Thyroid gland (tissue), 4 donors: ENCODE measurements at regions not wholly inside any gene's neighbourhood (a gene's known extent, or its start where the extent isn't known, plus 50 kb on each side); places are given as distances from the start of the nearest gene placed in this dataset.

Experiments used
- DNase-seq, 2 donors: peaks; one replicate each; pipeline ENCODE4 v3.0.0-alpha.2; 2019
- H3K27ac ChIP-seq, 3 donors: fragments of 200-600 bp; sonication (generic); 1 replicate in 2 of 3; 2 replicates in 1 of 3; pipeline ENCODE4 v1.5.1; 2016 to 2019; ENCODE audit warnings: mild to moderate bottlenecking in 1 of 3, moderate library complexity in 1 of 3
- H3K27me3 ChIP-seq: fragments of 200-600 bp; sonication (generic); one replicate; pipeline ENCODE4 v1.5.1; 2019
- H3K36me3 ChIP-seq, 2 donors: fragments of 200-600 bp; sonication (generic); one replicate each; pipeline ENCODE4 v1.5.1; 2016 to 2019
- H3K4me1 ChIP-seq, 2 donors: fragments of 200-600 bp; sonication (generic); one replicate each; pipeline ENCODE4 v1.5.1; 2017 to 2019
- H3K4me3 ChIP-seq, 3 donors: fragments of 200-600 bp; sonication (generic); replicated peaks in 1 of 3; 1 replicate in 2 of 3; 2 replicates in 1 of 3; pipeline ENCODE4 v1.5.1; 2016; ENCODE audit warnings: mild to moderate bottlenecking in 1 of 3
- H3K9me3 ChIP-seq: fragments of 200-600 bp; sonication (generic); one replicate; pipeline ENCODE4 v1.5.1; 2017
- POLR2A ChIP-seq, 2 donors: fragments of 450-650 bp; IDR thresholded peaks; one replicate each; pipeline ENCODE4 v1.6.1; 2017; ENCODE audit warnings: antibody characterized with exemption in 2 of 2, mild to moderate bottlenecking in 2 of 2, moderate library complexity in 1 of 2
- WGBS, 2 donors: methylation state at CpG; one replicate each; pipeline ENCODE4 v1.1.5; 2017; 5-methylcytosine and 5-hydroxymethylcytosine counted together
- intact Hi-C: fragments of 100-400 bp; cut with DNase I; formaldehyde crosslinking; loops from one replicate; pipeline ENCODE4 v1.15.1; 2023
- TF ChIP-seq, protein P1 (sequence below), 6 experiments: fragments of 200-600 bp in 3 of 6; fragments of 450-650 bp in 3 of 6; sonication (generic) in 3 of 6; IDR thresholded peaks; one replicate each; pipeline ENCODE4 v1.5.1; 2016 to 2019; ENCODE audit warnings: antibody characterized with exemption in 6 of 6, mild to moderate bottlenecking in 2 of 6, inconsistent platforms in 1 of 6, moderate library complexity in 1 of 6

DNA sequence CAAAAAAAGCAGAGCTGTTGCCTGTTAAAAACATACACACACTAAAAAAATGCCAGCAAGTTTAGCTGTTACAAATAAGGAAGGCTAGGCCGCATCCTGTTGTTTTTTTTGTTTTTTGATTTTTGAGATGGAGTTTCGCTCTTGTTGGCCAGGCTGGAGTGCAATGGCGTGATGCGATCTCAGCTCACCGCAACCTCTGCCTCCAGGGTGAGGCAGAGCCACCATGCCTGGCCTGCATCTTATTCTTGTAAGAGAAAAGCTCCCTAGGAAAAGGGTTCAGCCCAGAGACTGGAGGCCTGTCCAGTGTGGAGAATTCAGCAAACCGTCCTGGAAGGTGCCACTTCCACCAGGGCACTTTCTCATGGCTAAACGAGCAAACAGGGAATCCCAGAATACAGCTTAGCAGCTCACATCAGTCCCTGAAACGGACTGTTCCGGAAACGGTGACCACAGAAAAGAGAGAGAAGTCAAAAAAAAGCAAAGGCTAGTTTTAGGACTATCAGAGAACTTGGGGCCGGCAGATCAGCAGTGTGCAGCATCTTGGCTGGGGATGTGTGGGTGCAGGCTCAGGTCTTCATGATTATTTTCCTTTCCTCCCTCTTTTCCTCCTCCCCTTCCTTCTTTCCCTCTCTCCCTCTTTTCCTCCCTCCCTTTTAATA, 283.6 kb downstream of the AJAP1 start:
- no peak for DNase-seq
- TF ChIP-seq POLR2A (IDR thresholded peaks at IDR 0.05) = no peak
- TF ChIP-seq, protein P1, sequence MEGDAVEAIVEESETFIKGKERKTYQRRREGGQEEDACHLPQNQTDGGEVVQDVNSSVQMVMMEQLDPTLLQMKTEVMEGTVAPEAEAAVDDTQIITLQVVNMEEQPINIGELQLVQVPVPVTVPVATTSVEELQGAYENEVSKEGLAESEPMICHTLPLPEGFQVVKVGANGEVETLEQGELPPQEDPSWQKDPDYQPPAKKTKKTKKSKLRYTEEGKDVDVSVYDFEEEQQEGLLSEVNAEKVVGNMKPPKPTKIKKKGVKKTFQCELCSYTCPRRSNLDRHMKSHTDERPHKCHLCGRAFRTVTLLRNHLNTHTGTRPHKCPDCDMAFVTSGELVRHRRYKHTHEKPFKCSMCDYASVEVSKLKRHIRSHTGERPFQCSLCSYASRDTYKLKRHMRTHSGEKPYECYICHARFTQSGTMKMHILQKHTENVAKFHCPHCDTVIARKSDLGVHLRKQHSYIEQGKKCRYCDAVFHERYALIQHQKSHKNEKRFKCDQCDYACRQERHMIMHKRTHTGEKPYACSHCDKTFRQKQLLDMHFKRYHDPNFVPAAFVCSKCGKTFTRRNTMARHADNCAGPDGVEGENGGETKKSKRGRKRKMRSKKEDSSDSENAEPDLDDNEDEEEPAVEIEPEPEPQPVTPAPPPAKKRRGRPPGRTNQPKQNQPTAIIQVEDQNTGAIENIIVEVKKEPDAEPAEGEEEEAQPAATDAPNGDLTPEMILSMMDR (IDR thresholded peaks at IDR 0.05) = no peak
- no peaks in the 10 kb centered on the region for H3K36me3 ChIP-seq
- H3K27ac ChIP-seq = no peak overlapping the region
- H3K4me3 ChIP-seq = no peak overlapping the region
- H3K9me3 ChIP-seq = no peaks in the 10 kb centered on the region
- 86 to 89% methylated on average over 11 of the region's 11 CpGs for WGBS, 2 donors
- no peaks in the 10 kb centered on the region for H3K27me3 ChIP-seq
- no peaks in the 10 kb centered on the region for H3K4me1 ChIP-seq
- intact Hi-C loops = no loop called here

DNA sequence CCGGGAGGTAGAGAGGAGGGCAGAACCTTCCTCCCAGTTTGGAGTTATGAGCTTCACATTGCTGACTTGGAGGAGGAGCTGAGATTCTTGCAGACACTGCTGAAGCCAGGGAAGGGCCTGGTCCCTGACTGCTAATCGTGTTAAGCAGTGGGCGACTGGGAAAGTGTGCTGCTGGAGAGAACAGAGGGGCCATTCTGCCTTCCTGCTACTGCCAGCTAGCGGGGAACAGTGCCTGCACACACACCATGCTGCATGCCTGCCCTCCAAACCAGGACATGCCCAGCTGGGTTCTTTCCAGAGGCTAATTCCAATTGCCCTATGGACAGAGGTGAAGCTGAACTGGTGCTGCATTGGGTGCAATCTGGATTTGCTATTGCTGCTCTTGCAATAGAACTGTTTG, 281.4 kb downstream of the AJAP1 start:
- no peaks in the 10 kb centered on the region for H3K27me3 ChIP-seq
- no peak overlapping the region for H3K4me3 ChIP-seq
- TF ChIP-seq, protein P1 (IDR thresholded peaks at IDR 0.05) = no peak
- TF ChIP-seq POLR2A (IDR thresholded peaks at IDR 0.05) = no peak
- no peaks in the 10 kb centered on the region for H3K4me1 ChIP-seq
- 80% methylated on average over 4 of the region's 4 CpGs; no CpG with 5 or more reads in 1 of the 2 donors for WGBS, 2 donors
- no peak for DNase-seq
- no peaks in the 10 kb centered on the region for H3K36me3 ChIP-seq
- intact Hi-C loops = no loop called here
- H3K9me3 ChIP-seq = no peaks in the 10 kb centered on the region
- H3K27ac ChIP-seq = no peak overlapping the region

DNA sequence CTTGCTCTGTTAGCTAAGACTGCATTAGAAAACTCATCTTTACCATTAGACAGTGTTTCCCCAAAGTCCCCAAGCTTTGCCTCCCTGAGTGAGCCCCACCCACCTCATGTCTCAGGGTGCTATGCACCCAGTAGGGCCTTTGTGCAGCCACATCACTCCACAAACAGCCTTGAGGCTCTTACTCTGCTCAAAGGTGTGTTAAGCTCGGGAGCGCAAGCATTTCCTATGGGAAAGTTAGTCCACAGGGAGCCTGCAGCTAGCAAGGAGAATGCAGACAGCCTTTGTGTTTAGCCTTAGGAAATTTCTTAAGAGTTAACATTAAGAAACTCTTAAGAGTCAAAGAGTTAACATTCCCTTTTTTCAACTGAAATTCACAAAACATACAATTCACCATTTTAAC, 278.8 kb downstream of the AJAP1 start:
- intact Hi-C loops = no loop called here
- WGBS, 2 donors = 81 to 85% methylated on average over 2 of the region's 2 CpGs
- Histone ChIP-seq H3K27ac (no peak overlapping the region), H3K27me3 (no peaks in the 10 kb centered on the region), H3K36me3 (no peaks in the 10 kb centered on the region), H3K4me3 (no peak overlapping the region), H3K4me1 (no peaks in the 10 kb centered on the region), H3K9me3 (no peaks in the 10 kb centered on the region)
- DNase-seq = no peak
- TF ChIP-seq, protein P1 (IDR thresholded peaks at IDR 0.05) = no peak
- TF ChIP-seq POLR2A (IDR thresholded peaks at IDR 0.05) = no peak

DNA sequence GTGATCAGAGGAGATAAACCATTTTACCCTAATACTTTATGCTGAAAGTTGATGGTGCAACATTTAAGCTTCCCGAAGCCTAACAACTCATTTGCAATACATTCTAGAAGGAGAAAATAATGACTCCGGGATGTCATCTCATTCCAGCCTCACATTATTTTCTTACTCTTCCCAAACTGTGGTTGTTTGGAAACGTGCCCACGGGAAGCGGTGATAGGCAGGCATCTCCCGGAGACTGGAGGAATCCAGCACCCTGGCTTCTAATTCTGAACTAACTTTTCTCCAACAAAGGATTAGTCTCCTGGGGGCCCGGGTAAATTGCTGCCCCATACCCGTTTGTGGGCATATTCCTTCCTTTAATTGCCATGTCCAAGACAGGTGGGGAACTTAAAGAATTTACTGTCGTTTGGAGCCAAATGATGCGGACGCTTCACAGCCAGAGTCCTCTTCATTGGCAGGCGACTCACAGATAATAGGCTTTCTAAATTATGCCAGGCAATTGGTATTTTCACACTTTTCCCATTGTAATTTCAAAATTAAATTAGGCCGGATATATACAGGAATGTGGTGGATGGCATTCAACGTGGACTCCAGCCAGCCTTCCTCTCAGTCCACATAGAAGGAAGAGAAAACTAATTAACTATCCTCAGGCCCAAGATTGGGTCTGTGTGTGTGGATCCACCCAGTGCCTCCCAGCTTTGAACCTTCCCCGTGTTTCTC, 278.1 kb downstream of the AJAP1 start:
- H3K36me3 ChIP-seq = no peaks in the 10 kb centered on the region
- H3K4me3 ChIP-seq = no peak overlapping the region
- H3K27me3 ChIP-seq = no peaks in the 10 kb centered on the region
- no peak overlapping the region for H3K27ac ChIP-seq
- no peak for DNase-seq
- no peaks in the 10 kb centered on the region for H3K4me1 ChIP-seq
- TF ChIP-seq, protein P1 (IDR thresholded peaks at IDR 0.05) = no peak
- no peak for TF ChIP-seq POLR2A (IDR thresholded peaks at IDR 0.05)
- intact Hi-C loops = no loop called here
- no peaks in the 10 kb centered on the region for H3K9me3 ChIP-seq
- 77% methylated on average over 15 of the region's 15 CpGs for WGBS, 2 donors

DNA sequence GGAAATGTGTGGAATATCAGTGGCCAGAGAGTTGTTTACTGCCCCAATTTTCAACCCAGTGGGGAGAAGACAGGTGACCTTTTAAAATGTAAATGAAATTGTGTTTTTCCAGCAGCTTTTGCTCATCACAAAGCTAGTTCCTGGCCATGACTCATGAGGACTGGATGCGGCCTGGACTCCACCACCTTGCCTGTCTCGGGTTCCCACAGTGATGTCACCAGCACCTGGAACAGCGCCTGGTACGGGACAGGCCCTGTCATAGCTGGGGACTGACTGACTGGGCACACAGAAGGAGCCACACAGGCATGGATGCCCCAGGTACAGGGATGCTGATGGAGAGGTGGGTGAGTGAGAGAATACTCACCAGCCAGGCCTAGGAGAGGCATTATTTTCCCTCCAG, 277.1 kb downstream of the AJAP1 start:
- no peak for DNase-seq
- WGBS, 2 donors = 67 to 70% methylated on average over 4 of the region's 4 CpGs

More for the DNA sequence above, 277.1 kb downstream of the AJAP1 start:
- Histone ChIP-seq H3K27ac (no peak overlapping the region), H3K36me3 (no peaks in the 10 kb centered on the region), H3K4me1 (no peaks in the 10 kb centered on the region), H3K27me3 (no peaks in the 10 kb centered on the region), H3K4me3 (no peak overlapping the region), H3K9me3 (no peaks in the 10 kb centered on the region)
- intact Hi-C loops = no loop called here
- no peak for TF ChIP-seq POLR2A (IDR thresholded peaks at IDR 0.05)
- TF ChIP-seq, protein P1 (IDR thresholded peaks at IDR 0.05) = no peak
